Testis (tissue), 2 donors: ENCODE measurements at regions not wholly inside any gene's neighbourhood (a gene's known extent, or its start where the extent isn't known, plus 50 kb on each side); places are given as distances from the start of the nearest gene placed in this dataset.
A peak's percentile ranks its signal among the peaks of the same experiment; 100 is the strongest.

Source experiments
- DNase-seq: peaks from one replicate; pipeline ENCODE4 v3.0.0-alpha.2; 2019
- H3K27ac ChIP-seq, 2 donors: fragments of 200-600 bp; sonication (generic); one replicate each; pipeline ENCODE4 v1.5.1; 2019
- H3K27me3 ChIP-seq: fragments of 200-600 bp; sonication (generic); one replicate; pipeline ENCODE4 v1.5.1; 2019
- H3K36me3 ChIP-seq: fragments of 200-600 bp; sonication (generic); one replicate; pipeline ENCODE4 v1.5.1; 2017; ENCODE audit warnings: low read depth; ENCODE audit errors: missing control alignments
- H3K4me1 ChIP-seq: fragments of 200-600 bp; sonication (generic); one replicate; pipeline ENCODE4 v1.5.1; 2019
- H3K4me3 ChIP-seq, 2 donors: fragments of 200-600 bp; sonication (generic); one replicate each; pipeline ENCODE4 v1.5.1; 2017 to 2019
- H3K9me3 ChIP-seq: fragments of 200-600 bp; sonication (generic); one replicate; pipeline ENCODE4 v1.5.1; 2017
- POLR2A ChIP-seq: fragments of 450-650 bp; IDR thresholded peaks from one replicate; pipeline ENCODE4 v1.6.1; 2017; ENCODE audit warnings: antibody characterized with exemption, mild to moderate bottlenecking, moderate library complexity
- WGBS, 2 donors: methylation state at CpG; one replicate each; pipeline ENCODE4 v1.1.5; 2018; 5-methylcytosine and 5-hydroxymethylcytosine counted together
- intact Hi-C: fragments of 100-400 bp; cut with DNase I; formaldehyde crosslinking; loops from one replicate; pipeline ENCODE4 v1.15.1; 2023; ENCODE audit warnings: low total_unique reads
- TF ChIP-seq, protein P1 (sequence below), 3 experiments: fragments of 450-650 bp in 2 of 3; fragments of 200-600 bp in 1 of 3; sonication (generic) in 1 of 3; IDR thresholded peaks; one replicate each; pipeline ENCODE4 v1.5.1; 2016 to 2019; ENCODE audit warnings: antibody characterized with exemption in 3 of 3, mild to moderate bottlenecking in 2 of 3, moderate library complexity in 1 of 3

DNA sequence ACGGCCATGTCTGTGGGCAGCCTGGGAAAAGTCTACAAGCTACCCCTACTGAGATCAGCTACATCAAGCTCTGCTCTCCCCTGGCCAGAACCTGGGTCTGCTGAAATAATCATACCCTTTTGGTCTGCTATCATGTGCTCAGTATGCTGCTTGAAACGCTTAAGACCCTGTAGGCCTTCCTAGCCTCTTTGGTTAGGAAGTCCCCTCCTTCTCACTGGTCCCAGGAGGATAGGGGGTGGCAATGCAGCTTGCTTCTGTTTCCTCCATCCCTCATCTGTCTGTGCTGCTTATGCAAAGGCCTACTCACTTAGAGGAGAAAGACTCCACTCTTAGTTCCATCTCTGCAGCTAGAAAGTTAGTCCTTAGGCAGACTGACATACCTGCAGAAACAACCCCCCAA lies 118.2 kb upstream of the RASGRP1 start:
- intact Hi-C loops, result loop anchor here (10.0 kb wide), 2 partner anchors 128 to 238 kb away; no protein-coding TSS in a partner anchor
- no peak for DNase-seq
- H3K4me1 ChIP-seq, result no peaks in the 10 kb centered on the region
- no peaks in the 10 kb centered on the region for H3K36me3 ChIP-seq
- H3K9me3 ChIP-seq, result no peaks in the 10 kb centered on the region
- no peaks in the 10 kb centered on the region for H3K27me3 ChIP-seq
- no peak overlapping the region for H3K27ac ChIP-seq
- WGBS, 2 donors, result 90% methylated on average over 2 of the region's 2 CpGs
- TF ChIP-seq POLR2A, result no peak
- TF ChIP-seq, protein P1, sequence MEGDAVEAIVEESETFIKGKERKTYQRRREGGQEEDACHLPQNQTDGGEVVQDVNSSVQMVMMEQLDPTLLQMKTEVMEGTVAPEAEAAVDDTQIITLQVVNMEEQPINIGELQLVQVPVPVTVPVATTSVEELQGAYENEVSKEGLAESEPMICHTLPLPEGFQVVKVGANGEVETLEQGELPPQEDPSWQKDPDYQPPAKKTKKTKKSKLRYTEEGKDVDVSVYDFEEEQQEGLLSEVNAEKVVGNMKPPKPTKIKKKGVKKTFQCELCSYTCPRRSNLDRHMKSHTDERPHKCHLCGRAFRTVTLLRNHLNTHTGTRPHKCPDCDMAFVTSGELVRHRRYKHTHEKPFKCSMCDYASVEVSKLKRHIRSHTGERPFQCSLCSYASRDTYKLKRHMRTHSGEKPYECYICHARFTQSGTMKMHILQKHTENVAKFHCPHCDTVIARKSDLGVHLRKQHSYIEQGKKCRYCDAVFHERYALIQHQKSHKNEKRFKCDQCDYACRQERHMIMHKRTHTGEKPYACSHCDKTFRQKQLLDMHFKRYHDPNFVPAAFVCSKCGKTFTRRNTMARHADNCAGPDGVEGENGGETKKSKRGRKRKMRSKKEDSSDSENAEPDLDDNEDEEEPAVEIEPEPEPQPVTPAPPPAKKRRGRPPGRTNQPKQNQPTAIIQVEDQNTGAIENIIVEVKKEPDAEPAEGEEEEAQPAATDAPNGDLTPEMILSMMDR (IDR thresholded peaks at IDR 0.05), result no peak
- no peak overlapping the region for H3K4me3 ChIP-seq

DNA sequence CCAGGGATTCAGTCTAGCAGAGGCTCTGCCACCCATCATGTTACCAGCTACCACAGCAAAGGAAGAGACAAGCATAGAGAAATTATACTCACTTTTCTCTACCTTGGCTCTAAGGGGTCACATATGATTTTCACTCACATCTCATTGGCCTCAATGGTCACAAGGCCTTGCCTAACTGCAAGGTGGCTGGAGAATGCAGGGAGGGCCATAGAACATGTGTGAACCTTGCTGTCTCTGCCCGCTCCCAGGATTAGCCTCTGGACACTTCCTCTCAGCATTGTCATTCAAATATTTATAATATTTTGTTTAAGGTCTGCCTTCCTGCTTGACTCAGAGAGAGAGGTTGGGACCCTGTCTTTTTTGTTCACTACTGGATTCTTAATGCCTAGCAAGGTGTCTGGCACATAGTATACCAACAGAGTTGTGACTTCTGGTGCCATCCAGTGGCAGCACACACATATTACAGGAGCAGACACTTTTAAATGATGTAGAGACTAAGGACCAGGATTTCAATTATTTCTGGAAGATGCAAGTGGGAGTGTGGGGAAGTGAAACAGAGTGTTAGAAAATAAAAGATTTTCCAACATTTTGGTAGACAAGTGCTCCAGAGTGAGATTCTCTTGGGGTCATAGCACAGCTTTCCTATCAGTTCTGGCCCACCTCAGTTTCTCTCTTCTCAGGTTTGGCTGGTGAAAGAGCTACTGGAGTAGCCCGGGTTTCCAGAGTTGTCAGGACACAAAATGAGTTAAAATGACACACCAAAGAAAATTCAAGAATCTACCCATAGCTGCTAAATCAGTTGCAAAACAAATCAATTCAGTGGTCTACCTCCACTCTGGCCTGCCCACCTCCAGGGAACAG lies 119.0 kb upstream of the RASGRP1 start:
- no peaks in the 10 kb centered on the region for H3K27me3 ChIP-seq
- H3K36me3 ChIP-seq, result no peaks in the 10 kb centered on the region
- no peak overlapping the region for H3K4me3 ChIP-seq
- no peaks in the 10 kb centered on the region for H3K4me1 ChIP-seq
- H3K9me3 ChIP-seq, result no peaks in the 10 kb centered on the region
- TF ChIP-seq, protein P1 (IDR thresholded peaks at IDR 0.05), result peak; percentile 45 to 70 (median 68)
- TF ChIP-seq POLR2A, result no peak
- no peak overlapping the region for H3K27ac ChIP-seq
- 80 to 84% methylated on average over 2 of the region's 2 CpGs for WGBS, 2 donors
- DNase-seq, result peak; percentile 66
- intact Hi-C loops, result loop anchor here (10.0 kb wide), 2 partner anchors 129 to 239 kb away; no protein-coding TSS in a partner anchor

DNA sequence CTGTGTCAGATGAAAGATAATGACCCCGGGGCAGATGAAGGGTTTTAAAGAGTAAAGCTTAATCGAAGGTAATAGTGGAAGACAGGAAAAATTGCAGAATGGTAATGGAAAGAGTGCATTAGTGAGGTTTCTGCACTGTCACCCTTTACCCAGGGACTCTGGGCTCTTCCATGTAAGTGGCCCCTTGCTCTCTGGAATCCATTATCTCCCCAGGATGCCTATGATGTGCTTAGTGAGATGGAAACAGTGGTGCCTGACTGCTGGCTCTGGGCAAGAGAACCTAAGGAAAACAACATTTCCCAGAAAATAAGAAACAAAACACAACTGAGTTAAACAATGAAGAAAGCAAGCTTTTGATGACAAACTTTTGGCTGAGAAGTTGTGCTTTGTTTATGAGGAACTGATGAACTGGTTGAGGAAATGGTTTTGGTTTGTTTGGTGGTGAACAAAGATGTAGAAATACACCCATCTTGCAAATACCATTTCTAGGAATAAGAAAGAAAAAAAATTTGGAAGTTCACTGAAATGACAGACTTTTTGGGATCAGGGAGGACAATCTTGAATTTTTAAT lies 119.9 kb upstream of the RASGRP1 start:
- intact Hi-C loops, result loop anchor here (10.0 kb wide), 2 partner anchors 130 to 240 kb away; no protein-coding TSS in a partner anchor
- H3K27ac ChIP-seq, result no peak overlapping the region
- H3K27me3 ChIP-seq, result no peaks in the 10 kb centered on the region
- H3K36me3 ChIP-seq, result no peaks in the 10 kb centered on the region
- no peak for DNase-seq
- H3K4me3 ChIP-seq, result no peak overlapping the region
- no peaks in the 10 kb centered on the region for H3K4me1 ChIP-seq
- 63 to 77% methylated on average over 2 of the region's 2 CpGs for WGBS, 2 donors
- TF ChIP-seq POLR2A, result no peak
- TF ChIP-seq, protein P1 (IDR thresholded peaks at IDR 0.05), result no peak
- no peaks in the 10 kb centered on the region for H3K9me3 ChIP-seq

DNA sequence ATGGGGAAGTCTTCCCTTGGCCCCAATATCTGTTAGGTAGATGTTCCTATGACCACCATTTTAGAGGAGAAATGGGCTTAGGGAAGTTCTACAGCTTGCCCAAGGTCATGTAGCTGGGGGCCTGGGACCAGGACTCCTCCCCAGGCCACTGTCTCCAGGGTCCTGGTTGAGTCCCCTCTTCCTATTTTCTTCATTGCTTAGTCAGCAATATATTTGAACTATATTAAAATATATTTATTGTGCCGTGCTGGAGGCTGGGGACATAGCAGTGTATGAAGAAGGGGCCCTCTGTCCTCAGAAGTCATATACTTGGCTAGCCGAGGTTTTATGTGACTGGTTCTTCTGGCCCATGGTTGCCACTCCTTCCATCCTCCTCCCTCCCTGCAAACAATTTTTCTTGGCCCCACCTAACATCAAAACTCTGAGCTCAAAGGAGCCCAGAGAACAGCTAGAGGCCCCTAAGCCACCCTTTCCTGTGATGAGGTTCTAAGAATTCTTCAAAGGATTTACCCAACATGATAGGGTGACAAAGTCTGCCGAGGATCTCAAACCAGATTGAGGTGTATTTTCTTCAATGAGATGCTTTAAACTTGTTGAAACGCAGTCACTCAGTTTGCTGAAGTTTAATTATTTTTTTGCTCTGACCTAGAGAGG lies 121.2 kb upstream of the RASGRP1 start:
- H3K9me3 ChIP-seq, result no peaks in the 10 kb centered on the region
- TF ChIP-seq, protein P1 (IDR thresholded peaks at IDR 0.05), result no peak
- TF ChIP-seq POLR2A, result no peak
- intact Hi-C loops, result loop anchor here (10.0 kb wide), 2 partner anchors 131 to 241 kb away; no protein-coding TSS in a partner anchor
- no peaks in the 10 kb centered on the region for H3K27me3 ChIP-seq
- no peaks in the 10 kb centered on the region for H3K4me1 ChIP-seq
- no peak overlapping the region for H3K27ac ChIP-seq
- 93 to 95% methylated on average over 4 of the region's 4 CpGs for WGBS, 2 donors
- no peak overlapping the region for H3K4me3 ChIP-seq
- DNase-seq, result no peak
- no peaks in the 10 kb centered on the region for H3K36me3 ChIP-seq
